T-cell (primary cell): ENCODE measurements at regions not wholly inside any gene's neighbourhood (a gene's known extent, or its start where the extent isn't known, plus 50 kb on each side); places are given as distances from the start of the nearest gene placed in this dataset.
A peak's percentile ranks its signal among the peaks of the same experiment; 100 is the strongest.

Experiments used
- ATAC-seq, 4 experiments: fragments of 200-7000 bp in 3 of 4; fragments of 150-1000 bp in 1 of 4; cut with Tn5 transposase; replicated peaks in 1 of 4; 1 replicate in 3 of 4; 2 replicates in 1 of 4; pipeline ENCODE4 v1.10.0; 2021; ENCODE audit warnings: moderate library complexity in 3 of 4, mild to moderate bottlenecking in 2 of 4, moderate number of reproducible peaks in 1 of 4
- CTCF ChIA-PET, 2 donors: fragments of 300-600 bp; sonication (Branson Sonifier 250); formaldehyde crosslinking; loops; one replicate each; lab custom pipeline; 2022; ENCODE audit warnings: antibody characterized with exemption in 2 of 2; lab: Charles Lee
- POLR2A ChIA-PET, 2 donors: fragments of 300-600 bp; sonication (Branson Sonifier 250); formaldehyde crosslinking; loops; one replicate each; lab custom pipeline; 2022; ENCODE audit warnings: antibody characterized with exemption in 2 of 2; lab: Charles Lee
- DNase-seq, 35 experiments: peaks; one replicate each; pipeline versions ENCODE4 v3.0.0 to v3.0.0-alpha.2; 2013 to 2023
- H3K27ac ChIP-seq: one replicate; pipeline ENCODE4 v1.5.1; 2013; ENCODE audit warnings: low read length
- H3K27me3 ChIP-seq, 2 experiments: replicated peaks in 1 of 2; 1 replicate in 1 of 2; 2 replicates in 1 of 2; pipeline versions ENCODE4 v1.6.1 to v1.7.0; 2013; ENCODE audit warnings: low read length in 1 of 2, mixed read lengths in 1 of 2; ENCODE audit not compliant: control insufficient read depth in 2 of 2, insufficient read depth in 2 of 2; ENCODE audit errors: extremely low read depth in 1 of 2
- H3K36me3 ChIP-seq, 2 donors: 1 replicate in 1 of 2; 2 replicates in 1 of 2; pipeline versions ENCODE4 v1.6.1 to v1.7.0; 2013; ENCODE audit warnings: low read length in 1 of 2; ENCODE audit not compliant: control insufficient read depth in 2 of 2, insufficient read depth in 1 of 2; ENCODE audit errors: extremely low read depth in 1 of 2
- H3K4me1 ChIP-seq, 2 experiments: 1 replicate in 1 of 2; 2 replicates in 1 of 2; pipeline versions ENCODE4 v1.6.1 to v1.7.0; 2013; ENCODE audit warnings: low read length in 2 of 2, mixed read lengths in 1 of 2; ENCODE audit not compliant: insufficient read depth in 2 of 2, control insufficient read depth in 1 of 2; ENCODE audit errors: extremely low read depth in 1 of 2
- H3K4me3 ChIP-seq, 2 donors: 1 replicate in 1 of 2; 2 replicates in 1 of 2; pipeline versions ENCODE4 v1.5.1 to v1.7.0; 2013; ENCODE audit warnings: mild to moderate bottlenecking in 2 of 2, low read length in 1 of 2, moderate library complexity in 1 of 2; ENCODE audit not compliant: control insufficient read depth in 1 of 2; ENCODE audit errors: extremely low read depth in 1 of 2
- H3K9me3 ChIP-seq: 2 replicates; pipeline ENCODE4 v1.7.0; 2013
- H3K27ac Mint-ChIP-seq, 2 donors: one replicate each; pipeline ENCODE4 v1.8.0; 2020 to 2021; ENCODE audit warnings: mild to moderate bottlenecking in 2 of 2, mixed read lengths in 2 of 2
- H3K27me3 Mint-ChIP-seq, 2 donors: one replicate each; pipeline ENCODE4 v1.8.0; 2021 to 2022; ENCODE audit warnings: mixed read lengths in 2 of 2
- H3K36me3 Mint-ChIP-seq: one replicate; pipeline ENCODE4 v1.8.0; 2021; ENCODE audit warnings: mixed read lengths
- H3K4me1 Mint-ChIP-seq, 3 donors: one replicate each; pipeline ENCODE4 v1.8.0; 2020 to 2022; ENCODE audit warnings: mixed read lengths in 3 of 3, mild to moderate bottlenecking in 1 of 3
- H3K4me3 Mint-ChIP-seq, 3 donors: one replicate each; pipeline ENCODE4 v1.8.0; 2020 to 2022; ENCODE audit warnings: mild to moderate bottlenecking in 3 of 3, mixed read lengths in 3 of 3, moderate library complexity in 3 of 3
- H3K9me3 Mint-ChIP-seq, 3 donors: one replicate each; pipeline ENCODE4 v1.8.0; 2020 to 2022; ENCODE audit warnings: mixed read lengths in 3 of 3
- WGBS: methylation state at CpG from one replicate; pipeline ENCODE4 v1.1.5; 2013; ENCODE audit warnings: missing lambda C conversion rate; ENCODE audit not compliant: insufficient coverage; 5-methylcytosine and 5-hydroxymethylcytosine counted together

DNA sequence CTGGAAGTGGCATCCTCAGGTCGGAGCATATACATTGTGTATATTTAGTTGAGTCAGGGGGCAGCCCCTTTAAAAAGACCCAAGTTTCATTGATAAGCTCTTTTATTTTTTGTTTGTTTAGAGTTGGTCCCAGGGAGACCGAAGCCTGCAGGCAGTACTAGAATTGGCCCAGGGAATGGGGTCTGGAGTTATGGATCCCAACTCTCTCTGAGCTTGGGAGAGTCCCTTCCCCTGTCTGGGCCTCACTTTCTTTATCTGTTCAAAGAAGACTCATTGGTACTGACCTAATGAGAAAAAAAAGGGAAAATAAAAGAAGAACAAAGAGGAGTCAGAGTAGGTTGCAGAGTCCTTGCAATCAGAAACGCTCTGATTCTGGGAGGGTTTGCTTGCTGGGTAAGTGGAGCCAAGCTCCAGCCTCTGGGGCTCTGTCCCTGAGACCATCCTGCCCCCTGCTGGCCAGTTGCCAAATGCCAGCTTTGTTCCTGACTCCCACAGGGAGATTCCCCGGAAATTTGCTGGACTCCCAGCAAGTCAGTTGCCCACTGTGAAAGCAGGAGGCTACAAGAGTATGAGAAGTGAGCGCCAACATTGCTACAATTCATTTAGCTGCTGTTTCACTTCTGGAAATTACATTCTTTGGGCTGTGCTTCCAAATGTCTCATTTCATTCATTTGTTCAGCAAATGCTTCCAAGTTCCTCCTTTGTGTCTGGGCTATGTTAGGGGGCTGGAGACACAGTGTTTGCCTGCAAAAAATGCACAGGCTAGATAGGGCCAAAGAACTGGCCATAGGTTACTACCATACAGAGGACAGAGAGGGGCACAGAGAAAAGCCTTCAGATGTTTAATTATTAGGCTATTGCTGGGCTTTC is 156.2 kb downstream of the MELK start:
- Mint-ChIP-seq H3K4me3 (no peak overlapping the region), H3K27ac (no peak overlapping the region), H3K27me3 (no peaks in the 10 kb centered on the region), H3K4me1 (peaks cover 0 to 4% (median 0%) of the 10 kb centered on the region in 3 donors), H3K9me3 (no peaks in the 10 kb centered on the region), H3K36me3 (no peaks in the 10 kb centered on the region)
- CTCF ChIA-PET, result interaction anchor here (1.4 to 3.0 kb wide), 3 partner anchors 96 to 322 kb away, joined by 6 to 18 read pairs (median 18); no protein-coding TSS in a partner anchor
- DNase-seq (peak in 30 of 35 experiments; percentile 6 to 70 (median 44)), ATAC-seq (peak in 3 of 4 experiments; percentile 41 to 67 (median 56))
- no peak overlapping the region for H3K27ac ChIP-seq
- no peaks in the 10 kb centered on the region for H3K4me1 ChIP-seq
- WGBS, result 50% methylated on average over 3 of the region's 5 CpGs
- no peaks in the 10 kb centered on the region for H3K36me3 ChIP-seq
- no peaks in the 10 kb centered on the region for H3K9me3 ChIP-seq
- peaks cover 0 to 7% of the 10 kb centered on the region in 2 experiments for H3K27me3 ChIP-seq
- H3K4me3 ChIP-seq, result no peak overlapping the region
- POLR2A ChIA-PET, result no interaction called here

DNA sequence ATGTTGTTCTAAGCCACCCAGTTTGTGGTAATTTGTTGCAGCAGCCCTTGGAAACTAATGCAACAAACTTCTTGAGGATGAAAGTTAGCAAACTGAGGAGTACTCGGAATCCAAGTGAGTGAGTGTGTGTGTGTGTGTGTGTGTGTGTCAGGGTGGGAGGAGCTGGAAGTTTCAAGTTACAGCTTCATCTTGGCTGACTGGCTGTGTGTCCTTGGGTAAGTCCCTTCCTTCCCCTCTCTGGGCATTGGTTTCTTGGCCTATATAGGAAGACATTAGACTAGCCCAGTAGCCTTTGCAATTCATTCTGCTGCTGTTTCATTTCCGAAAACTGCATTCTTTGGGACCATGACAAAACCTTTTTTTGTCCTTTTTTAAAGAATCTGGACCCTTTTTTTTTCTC is 157.2 kb downstream of the MELK start:
- ChIA-PET POLR2A (no interaction called here), CTCF (interaction anchor here in 1 of 2 donors (3.0 kb wide), 1 partner anchor 97 kb away, joined by 18 read pairs; no protein-coding TSS in a partner anchor)
- no peak overlapping the region for H3K27ac Mint-ChIP-seq
- ATAC-seq, result no peak
- H3K4me3 Mint-ChIP-seq, result no peak overlapping the region
- Histone ChIP-seq H3K4me3 (no peak overlapping the region), H3K27me3 (no peaks in the 10 kb centered on the region), H3K9me3 (no peaks in the 10 kb centered on the region), H3K4me1 (no peaks in the 10 kb centered on the region), H3K27ac (no peak overlapping the region), H3K36me3 (no peaks in the 10 kb centered on the region)
- WGBS, result 93% methylated on average over 2 of the region's 2 CpGs
- no peak for DNase-seq
- peaks cover 0 to 4% (median 0%) of the 10 kb centered on the region in 3 donors for H3K4me1 Mint-ChIP-seq
- H3K36me3 Mint-ChIP-seq, result no peaks in the 10 kb centered on the region
- no peaks in the 10 kb centered on the region for H3K27me3 Mint-ChIP-seq
- no peaks in the 10 kb centered on the region for H3K9me3 Mint-ChIP-seq

DNA sequence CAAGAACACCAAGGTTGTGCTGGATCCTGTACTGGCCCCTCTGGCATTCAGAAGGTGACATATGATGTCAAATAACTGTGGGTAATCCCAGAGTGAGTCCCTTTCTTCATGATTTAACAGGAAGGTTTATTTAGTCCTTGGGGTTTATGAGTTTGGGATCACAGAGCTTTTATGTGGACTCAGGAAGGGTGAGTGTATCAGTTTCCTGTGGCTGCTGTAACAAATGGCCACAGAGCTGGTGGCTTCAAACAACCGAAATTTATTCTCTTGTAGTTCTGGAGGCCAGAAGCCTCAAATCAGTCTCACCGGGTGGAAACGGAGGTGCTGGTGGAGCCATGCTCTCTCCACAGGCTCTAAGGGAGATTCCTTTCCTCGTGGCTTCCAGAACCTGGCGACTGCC is 157.7 kb downstream of the MELK start:
- no peak overlapping the region for H3K27ac ChIP-seq
- ATAC-seq, result no peak
- H3K9me3 Mint-ChIP-seq, result no peaks in the 10 kb centered on the region
- POLR2A ChIA-PET, result no interaction called here
- peaks cover 0 to 3% of the 10 kb centered on the region in 2 experiments for H3K27me3 ChIP-seq
- no peaks in the 10 kb centered on the region for H3K36me3 Mint-ChIP-seq
- no peaks in the 10 kb centered on the region for H3K36me3 ChIP-seq
- no peak overlapping the region for H3K27ac Mint-ChIP-seq
- WGBS, result 77% methylated on average over 5 of the region's 5 CpGs
- no peaks in the 10 kb centered on the region for H3K27me3 Mint-ChIP-seq
- CTCF ChIA-PET, result interaction anchor here in 1 of 2 donors (3.0 kb wide), 1 partner anchor 98 kb away, joined by 18 read pairs; no protein-coding TSS in a partner anchor
- H3K4me3 Mint-ChIP-seq, result no peak overlapping the region
- no peak for DNase-seq
- H3K4me1 ChIP-seq, result no peaks in the 10 kb centered on the region
- peaks cover 0 to 4% (median 0%) of the 10 kb centered on the region in 3 donors for H3K4me1 Mint-ChIP-seq
- H3K9me3 ChIP-seq, result no peaks in the 10 kb centered on the region
- H3K4me3 ChIP-seq, result no peak overlapping the region

DNA sequence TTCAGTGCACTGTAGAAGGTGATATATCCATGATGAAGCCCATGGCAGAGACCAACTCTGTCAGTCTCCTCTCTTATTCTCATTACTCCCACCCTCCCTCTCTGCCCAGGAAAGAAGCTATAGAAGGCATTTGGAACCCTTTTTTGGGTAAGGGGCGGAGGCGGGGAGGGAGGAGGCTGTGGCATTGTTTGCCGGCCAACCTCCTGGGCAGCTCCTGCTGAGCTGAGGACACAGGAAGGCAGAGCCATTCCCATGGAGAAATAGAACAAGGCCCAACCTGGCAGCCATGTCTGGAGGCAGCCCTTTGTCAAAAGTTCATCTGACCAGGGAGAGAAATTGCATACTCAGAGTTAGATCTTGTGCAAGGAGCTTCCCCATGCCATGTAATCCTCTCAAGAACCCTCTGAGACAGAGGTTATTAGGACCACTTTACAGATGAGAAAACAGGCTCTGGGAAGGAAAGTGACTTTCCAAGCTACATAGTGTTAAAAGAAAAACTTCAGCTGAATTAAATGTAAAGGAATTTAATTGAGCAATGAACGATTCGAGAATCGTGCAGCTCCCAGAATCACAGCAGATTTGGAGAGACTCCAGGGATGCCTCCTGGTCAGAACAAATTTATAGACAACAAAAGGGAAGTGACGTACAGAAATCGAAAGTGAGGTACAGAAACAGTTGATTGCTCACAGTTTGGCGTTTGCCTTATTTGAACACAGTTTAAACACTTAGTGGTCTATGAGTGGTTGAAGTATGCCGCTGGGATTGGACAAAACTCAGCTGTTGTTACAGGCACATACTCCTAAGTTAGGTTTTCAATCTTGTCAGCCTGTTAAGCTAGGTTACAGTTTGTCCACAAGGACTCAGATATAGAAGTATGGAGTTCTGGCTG is 158.6 kb downstream of the MELK start:
- no peak overlapping the region for H3K4me3 ChIP-seq
- DNase-seq (no peak), ATAC-seq (no peak)
- Mint-ChIP-seq H3K27me3 (peaks cover 0 to 3% of the 10 kb centered on the region in 2 donors), H3K27ac (no peak overlapping the region), H3K4me1 (peaks cover 0 to 4% (median 0%) of the 10 kb centered on the region in 3 donors), H3K4me3 (no peak overlapping the region), H3K9me3 (no peaks in the 10 kb centered on the region), H3K36me3 (no peaks in the 10 kb centered on the region)
- POLR2A ChIA-PET, result no interaction called here
- CTCF ChIA-PET, result interaction anchor here in 1 of 2 donors (0.6 to 3.0 kb wide), 5 partner anchors 8 to 1685 kb away, joined by 3 to 18 read pairs (median 4); no protein-coding TSS in a partner anchor
- no peak overlapping the region for H3K27ac ChIP-seq
- no peaks in the 10 kb centered on the region for H3K36me3 ChIP-seq
- 83% methylated on average over 7 of the region's 10 CpGs for WGBS
- H3K27me3 ChIP-seq, result peaks cover 0 to 6% of the 10 kb centered on the region in 2 experiments
- no peaks in the 10 kb centered on the region for H3K9me3 ChIP-seq
- no peaks in the 10 kb centered on the region for H3K4me1 ChIP-seq

DNA sequence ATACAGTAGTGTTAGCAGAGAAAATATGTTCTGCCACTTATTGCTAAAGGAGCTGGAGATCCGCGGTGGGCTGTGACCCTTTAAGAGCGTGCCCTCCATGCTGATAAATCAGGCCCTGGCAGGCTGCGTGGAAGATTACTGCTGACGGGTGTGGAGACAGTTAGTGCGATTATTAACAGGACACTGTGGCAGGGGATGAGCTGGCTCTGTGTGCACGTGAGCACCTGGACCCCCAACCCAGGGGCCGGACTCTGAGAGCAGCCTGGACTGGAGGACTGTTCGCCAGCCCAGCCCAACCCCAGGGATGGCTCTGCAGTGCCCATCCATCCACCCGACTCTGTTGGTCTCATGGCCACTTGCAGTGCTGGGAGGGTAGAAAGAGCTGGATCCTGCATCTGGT is 162.0 kb downstream of the MELK start:
- peaks cover 17 to 19% of the 10 kb centered on the region in 2 donors for H3K27me3 Mint-ChIP-seq
- ATAC-seq (no peak), DNase-seq (no peak)
- Histone ChIP-seq H3K4me3 (no peak overlapping the region), H3K36me3 (no peaks in the 10 kb centered on the region), H3K9me3 (no peaks in the 10 kb centered on the region), H3K4me1 (peaks cover 0 to 3% of the 10 kb centered on the region in 2 experiments), H3K27ac (no peak overlapping the region), H3K27me3 (peaks cover 0 to 32% of the 10 kb centered on the region in 2 experiments)
- no peaks in the 10 kb centered on the region for H3K4me1 Mint-ChIP-seq
- WGBS, result 78% methylated on average over 9 of the region's 10 CpGs
- no peaks in the 10 kb centered on the region for H3K36me3 Mint-ChIP-seq
- H3K9me3 Mint-ChIP-seq, result no peaks in the 10 kb centered on the region
- POLR2A ChIA-PET, result no interaction called here
- H3K27ac Mint-ChIP-seq, result no peak overlapping the region
- H3K4me3 Mint-ChIP-seq, result no peak overlapping the region
- CTCF ChIA-PET, result no interaction called here

DNA sequence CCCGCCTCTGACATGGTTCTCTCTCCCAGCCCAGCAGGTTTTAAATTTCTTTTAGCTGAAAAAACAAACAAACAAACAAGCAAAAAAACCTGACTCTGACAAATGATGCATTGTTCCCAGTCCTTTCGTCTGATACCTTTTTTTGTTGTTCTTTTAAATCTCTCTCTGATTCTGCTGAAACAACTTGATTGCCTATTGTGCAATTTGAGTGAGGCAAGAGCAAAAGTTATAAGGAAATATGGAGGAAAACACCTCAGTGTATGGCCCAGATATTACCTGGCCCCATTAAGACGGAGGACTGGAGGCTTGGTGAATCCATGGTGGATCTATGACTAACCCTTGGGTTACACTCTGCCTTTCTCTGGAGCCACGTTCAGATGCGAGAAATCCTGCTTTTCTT is 164.0 kb downstream of the MELK start:
- ChIA-PET POLR2A (no interaction called here), CTCF (no interaction called here)
- Histone ChIP-seq H3K36me3 (no peaks in the 10 kb centered on the region), H3K4me1 (peaks cover 0 to 5% of the 10 kb centered on the region in 2 experiments), H3K4me3 (no peak overlapping the region), H3K9me3 (no peaks in the 10 kb centered on the region), H3K27me3 (peaks cover 3 to 46% of the 10 kb centered on the region in 2 experiments), H3K27ac (no peak overlapping the region)
- Mint-ChIP-seq H3K27ac (no peak overlapping the region), H3K9me3 (no peaks in the 10 kb centered on the region), H3K36me3 (no peaks in the 10 kb centered on the region), H3K4me1 (peaks cover 3 to 6% (median 6%) of the 10 kb centered on the region in 3 donors), H3K27me3 (peaks cover 34 to 37% of the 10 kb centered on the region in 2 donors), H3K4me3 (no peak overlapping the region)
- ATAC-seq (no peak), DNase-seq (no peak)
- WGBS, result 75% methylated on average over 2 of the region's 5 CpGs
